ENCODE measurements at regions not wholly inside any gene's neighbourhood (a gene's known extent, or its start where the extent isn't known, plus 50 kb on each side); places are given as distances from the start of the nearest gene placed in this dataset.
A peak's percentile ranks its signal among the peaks of the same experiment; 100 is the strongest.

DNA sequence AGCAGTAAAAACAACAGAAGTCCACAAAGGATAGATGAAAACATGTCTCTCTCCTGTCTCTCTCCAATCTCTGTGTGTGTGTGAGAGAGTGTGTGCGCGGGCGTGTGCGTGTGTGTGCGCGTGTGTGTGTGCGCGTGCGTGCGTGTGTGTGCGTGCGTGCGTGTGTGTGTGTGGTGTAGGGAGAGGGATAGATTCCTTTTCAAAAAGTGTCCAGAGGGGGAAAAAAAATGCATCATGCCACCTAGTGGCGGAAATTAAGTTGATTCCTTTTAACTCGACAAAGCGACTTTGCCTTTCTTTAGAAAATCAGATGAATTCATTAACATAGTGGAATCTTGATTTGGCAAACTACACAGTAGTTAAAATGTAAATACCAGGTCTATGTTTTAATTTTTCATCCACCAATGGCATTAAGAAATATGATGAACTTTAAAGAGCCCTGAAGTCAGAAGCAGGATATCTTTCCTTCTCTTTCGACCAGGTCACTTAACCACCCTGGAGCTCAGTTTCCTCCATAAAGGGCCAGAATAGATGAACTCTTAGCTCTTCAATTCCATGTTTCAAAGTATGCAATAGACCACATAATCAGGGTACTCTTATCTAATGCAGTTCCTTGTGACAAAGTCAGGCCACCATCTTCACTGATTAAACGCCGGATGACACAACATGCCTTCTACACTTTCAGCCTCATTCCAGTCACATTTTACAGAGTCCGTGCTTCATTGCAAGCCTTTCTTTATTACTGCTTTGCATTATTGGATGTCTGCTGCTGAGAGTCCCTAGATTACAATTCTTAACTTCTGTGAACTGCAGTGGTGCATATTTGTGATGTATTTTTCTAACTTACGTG lies 162.8 kb downstream of the FBXO8 start (continued):
- no peak for TF ChIP-seq ILF3 (IDR thresholded peaks at IDR 0.05; ENCODE audit: borderline replicate concordance)
- TF ChIP-seq ZNF134 (CRISPR knock-in tag; conservative IDR thresholded peaks at IDR 0.05): no peak
- no peak for TF ChIP-seq NR2F6 (CRISPR knock-in tag; IDR thresholded peaks at IDR 0.05)
- 0 out of 2 replicates have a peak, but pooled peaks have one; percentile 30 for TF ChIP-seq FOXM1 (IDR thresholded peaks at IDR 0.05; ENCODE audit: low read depth)
- no peak for TF ChIP-seq FOXM1 (CRISPR knock-in tag; IDR thresholded peaks at IDR 0.05; ENCODE audit: low read depth)
- TF ChIP-seq STAG1 (CRISPR knock-in tag; IDR thresholded peaks at IDR 0.05; ENCODE audit: borderline replicate concordance): no peak
- no peak for TF ChIP-seq ZNF785 (CRISPR knock-in tag; IDR thresholded peaks at IDR 0.05)
- TF ChIP-seq HDAC1 (IDR thresholded peaks at IDR 0.05): peak in 1 of 2 experiments; percentile 64; a peak in 1 of 4 replicates
- no peak for TF ChIP-seq ZNF121 (CRISPR knock-in tag; conservative IDR thresholded peaks at IDR 0.05)
- TF ChIP-seq CCAR2 (IDR thresholded peaks at IDR 0.05; ENCODE audit: low read depth, low read length): no peak
- peak; percentile 55 for TF ChIP-seq BHLHE40 (IDR thresholded peaks at IDR 0.05; ENCODE audit: low read length)
- no peak for TF ChIP-seq ZNF140 (CRISPR knock-in tag; IDR thresholded peaks at IDR 0.05)
- TF ChIP-seq NFATC3 (IDR thresholded peaks at IDR 0.05): no peak
- TF ChIP-seq NFE2L1 (tag; IDR thresholded peaks at IDR 0.05; ENCODE audit: borderline replicate concordance, low read depth): no peak
- no peak for TF ChIP-seq XRCC4 (IDR thresholded peaks at IDR 0.05; ENCODE audit: extremely low read depth, insufficient read depth, insufficient read length)
- TF ChIP-seq BCOR (IDR thresholded peaks at IDR 0.05): no peak
- TF ChIP-seq MTA3 (IDR thresholded peaks at IDR 0.05; ENCODE audit: borderline replicate concordance): 0 out of 2 replicates have a peak, but pooled peaks have one; percentile 39
- 0 out of 2 replicates have a peak, but pooled peaks have one; percentile 42 for TF ChIP-seq HLTF (IDR thresholded peaks at IDR 0.05)
- no peak for TF ChIP-seq ZNF324 (CRISPR knock-in tag; IDR thresholded peaks at IDR 0.05)
- no peak for TF ChIP-seq HMG20B (CRISPR knock-in tag; IDR thresholded peaks at IDR 0.05)
- TF ChIP-seq, protein P1, sequence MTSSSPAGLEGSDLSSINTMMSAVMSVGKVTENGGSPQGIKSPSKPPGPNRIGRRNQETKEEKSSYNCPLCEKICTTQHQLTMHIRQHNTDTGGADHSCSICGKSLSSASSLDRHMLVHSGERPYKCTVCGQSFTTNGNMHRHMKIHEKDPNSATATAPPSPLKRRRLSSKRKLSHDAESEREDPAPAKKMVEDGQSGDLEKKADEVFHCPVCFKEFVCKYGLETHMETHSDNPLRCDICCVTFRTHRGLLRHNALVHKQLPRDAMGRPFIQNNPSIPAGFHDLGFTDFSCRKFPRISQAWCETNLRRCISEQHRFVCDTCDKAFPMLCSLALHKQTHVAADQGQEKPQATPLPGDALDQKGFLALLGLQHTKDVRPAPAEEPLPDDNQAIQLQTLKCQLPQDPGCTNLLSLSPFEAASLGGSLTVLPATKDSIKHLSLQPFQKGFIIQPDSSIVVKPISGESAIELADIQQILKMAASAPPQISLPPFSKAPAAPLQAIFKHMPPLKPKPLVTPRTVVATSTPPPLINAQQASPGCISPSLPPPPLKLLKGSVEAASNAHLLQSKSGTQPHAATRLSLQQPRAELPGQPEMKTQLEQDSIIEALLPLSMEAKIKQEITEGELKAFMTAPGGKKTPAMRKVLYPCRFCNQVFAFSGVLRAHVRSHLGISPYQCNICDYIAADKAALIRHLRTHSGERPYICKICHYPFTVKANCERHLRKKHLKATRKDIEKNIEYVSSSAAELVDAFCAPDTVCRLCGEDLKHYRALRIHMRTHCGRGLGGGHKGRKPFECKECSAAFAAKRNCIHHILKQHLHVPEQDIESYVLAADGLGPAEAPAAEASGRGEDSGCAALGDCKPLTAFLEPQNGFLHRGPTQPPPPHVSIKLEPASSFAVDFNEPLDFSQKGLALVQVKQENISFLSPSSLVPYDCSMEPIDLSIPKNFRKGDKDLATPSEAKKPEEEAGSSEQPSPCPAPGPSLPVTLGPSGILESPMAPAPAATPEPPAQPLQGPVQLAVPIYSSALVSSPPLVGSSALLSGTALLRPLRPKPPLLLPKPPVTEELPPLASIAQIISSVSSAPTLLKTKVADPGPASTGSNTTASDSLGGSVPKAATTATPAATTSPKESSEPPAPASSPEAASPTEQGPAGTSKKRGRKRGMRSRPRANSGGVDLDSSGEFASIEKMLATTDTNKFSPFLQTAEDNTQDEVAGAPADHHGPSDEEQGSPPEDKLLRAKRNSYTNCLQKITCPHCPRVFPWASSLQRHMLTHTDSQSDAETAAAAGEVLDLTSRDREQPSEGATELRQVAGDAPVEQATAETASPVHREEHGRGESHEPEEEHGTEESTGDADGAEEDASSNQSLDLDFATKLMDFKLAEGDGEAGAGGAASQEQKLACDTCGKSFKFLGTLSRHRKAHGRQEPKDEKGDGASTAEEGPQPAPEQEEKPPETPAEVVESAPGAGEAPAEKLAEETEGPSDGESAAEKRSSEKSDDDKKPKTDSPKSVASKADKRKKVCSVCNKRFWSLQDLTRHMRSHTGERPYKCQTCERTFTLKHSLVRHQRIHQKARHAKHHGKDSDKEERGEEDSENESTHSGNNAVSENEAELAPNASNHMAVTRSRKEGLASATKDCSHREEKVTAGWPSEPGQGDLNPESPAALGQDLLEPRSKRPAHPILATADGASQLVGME (CRISPR knock-in tag; IDR thresholded peaks at IDR 0.05): no peak
- TF ChIP-seq ZNF282 (CRISPR knock-in tag; IDR thresholded peaks at IDR 0.05): no peak
- no peak for TF ChIP-seq ZNF507 (tag; conservative IDR thresholded peaks at IDR 0.05)
- TF ChIP-seq GTF2A2 (tag; IDR thresholded peaks at IDR 0.05): no peak
- 0 out of 4 replicates have a peak, but pooled peaks of 1 of the 2 experiments have one; percentile 47 for TF ChIP-seq KDM1A (IDR thresholded peaks at IDR 0.05)

Measured in K562 (cell line).